IPS-20b (cell line): ENCODE measurements at regions not wholly inside any gene's neighbourhood (a gene's known extent, or its start where the extent isn't known, plus 50 kb on each side); places are given as distances from the start of the nearest gene placed in this dataset.

Experiments used
- H3K27ac ChIP-seq: one replicate; pipeline ENCODE4 v1.5.1; 2013; ENCODE audit warnings: low read length
- H3K27me3 ChIP-seq: 2 replicates; pipeline ENCODE4 v1.6.1; 2013; ENCODE audit warnings: mild to moderate bottlenecking, low read length, inconsistent platforms; ENCODE audit not compliant: insufficient read depth
- H3K36me3 ChIP-seq: 2 replicates; pipeline ENCODE4 v1.6.1; 2013; ENCODE audit warnings: low read depth, mild to moderate bottlenecking, inconsistent platforms, low read length, moderate library complexity; ENCODE audit not compliant: insufficient read depth
- H3K4me1 ChIP-seq: 2 replicates; pipeline ENCODE4 v1.6.1; 2013; ENCODE audit warnings: mild to moderate bottlenecking, control low read depth, inconsistent platforms, low read length, moderate library complexity; ENCODE audit not compliant: insufficient read depth
- H3K4me3 ChIP-seq: 2 replicates; pipeline ENCODE4 v1.5.1; 2013; ENCODE audit warnings: mild to moderate bottlenecking, low read length, inconsistent platforms
- H3K9ac ChIP-seq: 2 replicates; pipeline ENCODE4 v1.6.1; 2013; ENCODE audit warnings: low read depth, mild to moderate bottlenecking, inconsistent platforms, low read length, moderate library complexity
- H3K9me3 ChIP-seq: 2 replicates; pipeline ENCODE4 v1.6.1; 2013; ENCODE audit warnings: mild to moderate bottlenecking, low read depth, low read length, inconsistent platforms; ENCODE audit not compliant: insufficient read depth

- Histone ChIP-seq H3K4me3 (no peak overlapping the region), H3K9ac (no peak overlapping the region), H3K27ac (no peak overlapping the region), H3K4me1 (peaks cover 11% of the 10 kb centered on the region), H3K27me3 (no peaks in the 10 kb centered on the region; the same call in 1 of the 2 replicates), H3K36me3 (no peaks in the 10 kb centered on the region), H3K9me3 (no peaks in the 10 kb centered on the region)
Measured at GRCh38 chr7:24057243-24057642, 226.7 kb upstream of the NPY start.

GRCh38 chr7:24058953-24059352 is 225.0 kb upstream of the NPY start:
- no peaks in the 10 kb centered on the region for H3K9me3 ChIP-seq
- H3K4me1 ChIP-seq = peaks cover 3% of the 10 kb centered on the region; the same call in 1 of the 2 replicates
- no peak overlapping the region for H3K9ac ChIP-seq
- no peak overlapping the region for H3K4me3 ChIP-seq
- no peak overlapping the region for H3K27ac ChIP-seq
- H3K36me3 ChIP-seq = no peaks in the 10 kb centered on the region
- no peaks in the 10 kb centered on the region; the same call in 1 of the 2 replicates for H3K27me3 ChIP-seq

GRCh38 chr7:24059775-24060174 is 224.2 kb upstream of the NPY start:
- Histone ChIP-seq H3K27me3 (no peaks in the 10 kb centered on the region; the same call in 1 of the 2 replicates), H3K9me3 (no peaks in the 10 kb centered on the region), H3K4me1 (no peaks in the 10 kb centered on the region), H3K36me3 (no peaks in the 10 kb centered on the region), H3K4me3 (no peak overlapping the region), H3K27ac (no peak overlapping the region), H3K9ac (no peak overlapping the region)

- H3K27ac ChIP-seq = no peak overlapping the region
- no peaks in the 10 kb centered on the region for H3K36me3 ChIP-seq
- H3K27me3 ChIP-seq = no peaks in the 10 kb centered on the region
- H3K4me3 ChIP-seq = no peak overlapping the region
- no peaks in the 10 kb centered on the region for H3K4me1 ChIP-seq
- H3K9ac ChIP-seq = no peak overlapping the region
- H3K9me3 ChIP-seq = no peaks in the 10 kb centered on the region
Measured at GRCh38 chr7:24063721-24064120, 220.3 kb upstream of the NPY start.

- H3K4me3 ChIP-seq = no peak overlapping the region
- no peak overlapping the region for H3K9ac ChIP-seq
- no peaks in the 10 kb centered on the region for H3K27me3 ChIP-seq
- no peak overlapping the region for H3K27ac ChIP-seq
- H3K9me3 ChIP-seq = no peaks in the 10 kb centered on the region
- H3K4me1 ChIP-seq = no peaks in the 10 kb centered on the region
- H3K36me3 ChIP-seq = no peaks in the 10 kb centered on the region
Measured at GRCh38 chr7:24069751-24070150, 214.2 kb upstream of the NPY start.

- Histone ChIP-seq H3K9ac (no peak overlapping the region), H3K27me3 (no peaks in the 10 kb centered on the region), H3K4me3 (no peak overlapping the region), H3K4me1 (no peaks in the 10 kb centered on the region), H3K9me3 (no peaks in the 10 kb centered on the region), H3K36me3 (no peaks in the 10 kb centered on the region), H3K27ac (no peak overlapping the region)
Measured at GRCh38 chr7:24073651-24074420, 210.2 kb upstream of the NPY start.

- H3K27me3 ChIP-seq = no peaks in the 10 kb centered on the region
- no peak overlapping the region for H3K9ac ChIP-seq
- H3K4me3 ChIP-seq = no peak overlapping the region
- no peaks in the 10 kb centered on the region for H3K4me1 ChIP-seq
- no peak overlapping the region for H3K27ac ChIP-seq
- H3K9me3 ChIP-seq = no peaks in the 10 kb centered on the region
- H3K36me3 ChIP-seq = no peaks in the 10 kb centered on the region
Measured at GRCh38 chr7:24075426-24075810, 208.6 kb upstream of the NPY start.

GRCh38 chr7:24082826-24083225 is 201.2 kb upstream of the NPY start:
- Histone ChIP-seq H3K9me3 (peaks cover 18% of the 10 kb centered on the region), H3K4me1 (no peaks in the 10 kb centered on the region), H3K27ac (no peak overlapping the region), H3K27me3 (no peaks in the 10 kb centered on the region), H3K36me3 (no peaks in the 10 kb centered on the region), H3K9ac (no peak overlapping the region), H3K4me3 (no peak overlapping the region)

- no peaks in the 10 kb centered on the region for H3K9me3 ChIP-seq
- no peak overlapping the region for H3K9ac ChIP-seq
- H3K27ac ChIP-seq = no peak overlapping the region
- H3K4me1 ChIP-seq = no peaks in the 10 kb centered on the region
- no peaks in the 10 kb centered on the region for H3K36me3 ChIP-seq
- no peak overlapping the region for H3K4me3 ChIP-seq
- H3K27me3 ChIP-seq = no peaks in the 10 kb centered on the region
Measured at GRCh38 chr7:24102988-24103387, 181.0 kb upstream of the NPY start.

- no peak overlapping the region for H3K27ac ChIP-seq
- no peaks in the 10 kb centered on the region for H3K4me1 ChIP-seq
- H3K27me3 ChIP-seq = no peaks in the 10 kb centered on the region
- no peaks in the 10 kb centered on the region for H3K36me3 ChIP-seq
- no peak overlapping the region for H3K4me3 ChIP-seq
- no peak overlapping the region for H3K9ac ChIP-seq
- no peaks in the 10 kb centered on the region for H3K9me3 ChIP-seq
Measured at GRCh38 chr7:24108906-24109376, 175.0 kb upstream of the NPY start.

- no peaks in the 10 kb centered on the region for H3K9me3 ChIP-seq
- no peaks in the 10 kb centered on the region for H3K36me3 ChIP-seq
- no peaks in the 10 kb centered on the region for H3K27me3 ChIP-seq
- no peak overlapping the region for H3K27ac ChIP-seq
- no peaks in the 10 kb centered on the region for H3K4me1 ChIP-seq
- no peak overlapping the region for H3K4me3 ChIP-seq
- no peak overlapping the region for H3K9ac ChIP-seq
Measured at GRCh38 chr7:24110056-24110455, 173.9 kb upstream of the NPY start.

- H3K27ac ChIP-seq = no peak overlapping the region
- H3K9ac ChIP-seq = no peak overlapping the region
- H3K4me3 ChIP-seq = no peak overlapping the region
- no peaks in the 10 kb centered on the region for H3K9me3 ChIP-seq
- no peaks in the 10 kb centered on the region for H3K4me1 ChIP-seq
- no peaks in the 10 kb centered on the region for H3K36me3 ChIP-seq
- H3K27me3 ChIP-seq = no peaks in the 10 kb centered on the region
Measured at GRCh38 chr7:24113506-24113905, 170.5 kb upstream of the NPY start.
